ENCODE measurements at regions not wholly inside any gene's neighbourhood (a gene's known extent, or its start where the extent isn't known, plus 50 kb on each side); places are given as distances from the start of the nearest gene placed in this dataset.

GRCh38 chr2:236777408-236777807 lies 207.8 kb downstream of the ACKR3 start:
- ChIA-PET CTCF (no interaction called here), POLR2A (interaction anchor here (0.6 kb wide), 1 partner anchor 95 kb away, joined by 3 read pairs; no protein-coding TSS in a partner anchor)
- H3K4me3 Mint-ChIP-seq: no peak overlapping the region
- no peaks in the 10 kb centered on the region for H3K36me3 Mint-ChIP-seq
- 0 out of 2 replicates have a peak, but pooled peaks cover 3% of the 10 kb centered on the region for H3K9me3 Mint-ChIP-seq
- no peak for ATAC-seq
- no peak for DNase-seq (ENCODE audit: low spot score)
- H3K27me3 Mint-ChIP-seq (ENCODE audit: low read depth): no peaks in the 10 kb centered on the region
- no peak overlapping the region for H3K27ac Mint-ChIP-seq
- TF ChIP-seq TEAD1 (CRISPR knock-in tag; IDR thresholded peaks at IDR 0.05) (no peak), SMAD3 (CRISPR knock-in tag; IDR thresholded peaks at IDR 0.05; ENCODE audit: borderline replicate concordance) (no peak), EMX1 (CRISPR knock-in tag; IDR thresholded peaks at IDR 0.05) (no peak), ESRRA (CRISPR knock-in tag; IDR thresholded peaks at IDR 0.05; ENCODE audit: borderline replicate concordance) (no peak), ZNF219 (CRISPR knock-in tag; IDR thresholded peaks at IDR 0.05; ENCODE audit: borderline replicate concordance) (no peak), NR1H2 (CRISPR knock-in tag; IDR thresholded peaks at IDR 0.05) (no peak), PRDM15 (CRISPR knock-in tag; IDR thresholded peaks at IDR 0.05) (no peak), ETV6 (CRISPR knock-in tag; IDR thresholded peaks at IDR 0.05) (no peak)
- TF ChIP-seq, protein P1, sequence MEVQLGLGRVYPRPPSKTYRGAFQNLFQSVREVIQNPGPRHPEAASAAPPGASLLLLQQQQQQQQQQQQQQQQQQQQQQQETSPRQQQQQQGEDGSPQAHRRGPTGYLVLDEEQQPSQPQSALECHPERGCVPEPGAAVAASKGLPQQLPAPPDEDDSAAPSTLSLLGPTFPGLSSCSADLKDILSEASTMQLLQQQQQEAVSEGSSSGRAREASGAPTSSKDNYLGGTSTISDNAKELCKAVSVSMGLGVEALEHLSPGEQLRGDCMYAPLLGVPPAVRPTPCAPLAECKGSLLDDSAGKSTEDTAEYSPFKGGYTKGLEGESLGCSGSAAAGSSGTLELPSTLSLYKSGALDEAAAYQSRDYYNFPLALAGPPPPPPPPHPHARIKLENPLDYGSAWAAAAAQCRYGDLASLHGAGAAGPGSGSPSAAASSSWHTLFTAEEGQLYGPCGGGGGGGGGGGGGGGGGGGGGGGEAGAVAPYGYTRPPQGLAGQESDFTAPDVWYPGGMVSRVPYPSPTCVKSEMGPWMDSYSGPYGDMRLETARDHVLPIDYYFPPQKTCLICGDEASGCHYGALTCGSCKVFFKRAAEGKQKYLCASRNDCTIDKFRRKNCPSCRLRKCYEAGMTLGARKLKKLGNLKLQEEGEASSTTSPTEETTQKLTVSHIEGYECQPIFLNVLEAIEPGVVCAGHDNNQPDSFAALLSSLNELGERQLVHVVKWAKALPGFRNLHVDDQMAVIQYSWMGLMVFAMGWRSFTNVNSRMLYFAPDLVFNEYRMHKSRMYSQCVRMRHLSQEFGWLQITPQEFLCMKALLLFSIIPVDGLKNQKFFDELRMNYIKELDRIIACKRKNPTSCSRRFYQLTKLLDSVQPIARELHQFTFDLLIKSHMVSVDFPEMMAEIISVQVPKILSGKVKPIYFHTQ (CRISPR knock-in tag; IDR thresholded peaks at IDR 0.05): no peak
- H3K4me1 Mint-ChIP-seq: no peaks in the 10 kb centered on the region

DNA sequence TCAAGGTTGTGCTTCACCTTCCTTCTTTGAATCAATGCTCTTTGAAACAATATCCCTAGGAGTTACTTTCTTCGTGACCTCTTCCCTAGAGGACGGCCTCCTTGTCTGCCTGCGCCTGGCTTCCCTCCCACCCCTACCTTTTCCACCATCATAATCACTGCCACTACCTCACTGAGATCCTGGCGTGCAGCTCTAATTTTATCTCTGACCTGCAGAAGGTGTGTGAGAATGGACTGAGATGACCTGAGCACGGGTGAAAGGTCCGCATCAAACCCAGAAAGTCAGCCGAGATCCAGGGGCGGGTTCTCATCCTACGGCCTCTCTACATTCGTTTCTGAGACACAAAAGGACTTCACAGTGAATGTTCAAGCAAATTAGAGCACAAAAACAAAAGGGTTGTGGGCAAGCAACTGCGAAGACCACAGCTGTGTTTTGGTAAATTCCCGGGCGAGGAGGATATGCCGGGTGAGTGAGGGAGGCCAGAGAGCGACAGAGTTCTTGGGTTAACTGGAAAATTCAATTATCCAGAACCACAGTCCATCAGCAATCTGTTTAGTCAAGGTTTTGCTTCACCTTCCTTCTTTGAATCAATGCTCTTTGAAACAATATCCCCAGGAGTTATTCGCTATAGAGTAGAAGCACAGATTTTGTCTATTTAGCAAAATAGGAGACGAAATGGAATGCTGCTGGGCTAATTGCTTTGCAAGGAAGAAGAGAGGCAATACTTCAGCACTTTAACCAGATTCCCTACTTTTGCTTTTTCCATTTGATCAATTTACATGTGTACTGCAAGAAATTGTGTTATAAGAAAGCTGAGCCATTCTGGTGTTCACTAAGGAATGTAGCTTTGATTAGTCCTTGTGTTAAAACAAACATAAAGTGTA lies 212.6 kb downstream of the ACKR3 start:
- Mint-ChIP-seq H3K4me3 (no peak overlapping the region), H3K9me3 (peaks cover 20% of the 10 kb centered on the region), H3K27ac (no peak overlapping the region), H3K4me1 (no peaks in the 10 kb centered on the region), H3K27me3 (ENCODE audit: low read depth) (no peaks in the 10 kb centered on the region; the same call in 1 of the 2 replicates), H3K36me3 (no peaks in the 10 kb centered on the region)
- DNase-seq (ENCODE audit: low spot score): no peak
- no peak for ATAC-seq
- POLR2A ChIA-PET: no interaction called here
- CTCF ChIA-PET: no interaction called here
- no peak for TF ChIP-seq ZNF219 (CRISPR knock-in tag; IDR thresholded peaks at IDR 0.05; ENCODE audit: borderline replicate concordance)
- no peak for TF ChIP-seq TEAD1 (CRISPR knock-in tag; IDR thresholded peaks at IDR 0.05)
- TF ChIP-seq STAT6 (CRISPR knock-in tag; conservative IDR thresholded peaks at IDR 0.05; ENCODE audit: low read depth): no peak
- no peak for TF ChIP-seq NFATC4 (CRISPR knock-in tag; IDR thresholded peaks at IDR 0.05)

DNA sequence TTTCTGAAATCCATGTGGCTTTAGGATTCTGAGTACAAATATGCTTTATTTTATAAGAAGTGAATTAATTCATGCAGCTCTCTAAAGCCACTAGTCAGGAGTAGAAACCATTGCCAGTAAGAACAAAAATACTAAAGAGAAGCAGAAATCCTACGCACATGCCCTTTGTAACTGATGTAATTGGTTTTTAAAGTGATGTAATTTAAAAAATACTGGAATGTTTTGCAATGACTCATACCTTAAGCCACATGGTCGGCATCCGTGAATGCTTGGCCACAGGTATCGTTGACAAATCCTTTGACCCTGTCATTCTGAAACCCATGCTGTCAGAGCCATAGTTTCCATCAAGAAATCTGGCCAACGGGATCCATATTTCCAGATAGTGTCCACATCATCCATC lies 213.3 kb downstream of the ACKR3 start:
- H3K27ac Mint-ChIP-seq: no peak overlapping the region
- no peaks in the 10 kb centered on the region for H3K36me3 Mint-ChIP-seq
- no peak overlapping the region for H3K4me3 Mint-ChIP-seq
- H3K4me1 Mint-ChIP-seq: no peaks in the 10 kb centered on the region
- DNase-seq (ENCODE audit: low spot score) (no peak), ATAC-seq (no peak)
- ChIA-PET CTCF (no interaction called here), POLR2A (no interaction called here)
- no peaks in the 10 kb centered on the region; the same call in 1 of the 2 replicates for H3K27me3 Mint-ChIP-seq (ENCODE audit: low read depth)
- TF ChIP-seq GABPB1 (CRISPR knock-in tag; IDR thresholded peaks at IDR 0.05): peak; percentile 37; the same call in 1 of the 2 replicates
- no peak for TF ChIP-seq NFATC4 (CRISPR knock-in tag; IDR thresholded peaks at IDR 0.05)
- no peak for TF ChIP-seq ZNF512 (CRISPR knock-in tag; IDR thresholded peaks at IDR 0.05; ENCODE audit: borderline replicate concordance)
- TF ChIP-seq ATF6 (CRISPR knock-in tag; IDR thresholded peaks at IDR 0.05): no peak
- peaks cover 20% of the 10 kb centered on the region for H3K9me3 Mint-ChIP-seq
